ENCODE measurements at regions not wholly inside any gene's neighbourhood (a gene's known extent, or its start where the extent isn't known, plus 50 kb on each side); places are given as distances from the start of the nearest gene placed in this dataset.

GRCh38 chr13:73339086-73339485, 280.3 kb downstream of the KLF5 start:
- TF ChIP-seq CTCF (IDR thresholded peaks at IDR 0.05) (no peak), TCF7L2 (IDR thresholded peaks at IDR 0.05; ENCODE audit: low read depth, low read length) (no peak), POLR2AphosphoS5 (IDR thresholded peaks at IDR 0.05; ENCODE audit: low read depth, low read length) (no peak)
